ENCODE measurements at regions not wholly inside any gene's neighbourhood (a gene's known extent, or its start where the extent isn't known, plus 50 kb on each side); places are given as distances from the start of the nearest gene placed in this dataset.

DNA sequence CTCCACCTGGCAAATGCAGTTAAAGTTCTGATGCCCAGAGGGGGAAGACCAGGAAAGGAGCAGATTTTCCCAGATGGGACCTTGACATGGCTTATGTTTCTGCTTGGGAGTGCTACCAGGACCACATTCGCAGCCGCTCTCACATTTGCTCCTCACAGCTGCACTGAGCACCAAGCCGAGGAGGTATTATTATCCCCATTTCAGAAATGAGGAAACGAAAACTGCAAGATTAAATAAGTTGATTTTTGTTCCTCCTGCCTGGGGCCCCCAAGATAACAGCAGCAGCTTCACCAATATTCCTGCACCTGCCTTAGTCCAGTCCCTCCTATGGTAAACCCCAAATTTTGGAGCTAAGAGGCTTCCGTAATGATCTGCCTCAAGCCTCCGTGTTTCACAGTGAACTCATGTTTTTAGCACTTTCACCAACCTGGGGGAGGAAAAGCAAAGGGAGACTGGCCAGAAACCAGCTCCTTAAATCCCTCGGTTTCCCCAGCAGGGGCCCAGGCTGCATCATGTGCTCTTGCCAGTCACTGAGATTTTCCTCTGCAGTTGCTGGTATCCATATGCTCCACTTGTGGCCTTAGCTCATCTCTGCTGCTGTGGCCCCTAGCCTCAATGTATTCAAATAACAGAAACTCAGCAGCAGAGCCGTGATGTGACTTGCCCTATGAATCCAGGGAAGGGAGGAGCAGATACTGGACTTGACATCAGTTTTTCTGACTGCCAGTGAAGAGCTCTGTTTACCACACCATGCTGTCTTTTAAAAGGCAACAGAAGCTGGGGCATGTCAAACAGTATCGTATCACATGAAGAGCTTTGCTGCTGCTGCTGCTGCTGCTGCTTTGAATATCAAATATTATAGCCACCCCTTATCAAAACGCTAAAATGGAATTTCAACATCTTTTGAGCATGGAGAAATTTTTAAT, 95.5 kb upstream of the KLHL13 start:
- TF ChIP-seq, protein P1, sequence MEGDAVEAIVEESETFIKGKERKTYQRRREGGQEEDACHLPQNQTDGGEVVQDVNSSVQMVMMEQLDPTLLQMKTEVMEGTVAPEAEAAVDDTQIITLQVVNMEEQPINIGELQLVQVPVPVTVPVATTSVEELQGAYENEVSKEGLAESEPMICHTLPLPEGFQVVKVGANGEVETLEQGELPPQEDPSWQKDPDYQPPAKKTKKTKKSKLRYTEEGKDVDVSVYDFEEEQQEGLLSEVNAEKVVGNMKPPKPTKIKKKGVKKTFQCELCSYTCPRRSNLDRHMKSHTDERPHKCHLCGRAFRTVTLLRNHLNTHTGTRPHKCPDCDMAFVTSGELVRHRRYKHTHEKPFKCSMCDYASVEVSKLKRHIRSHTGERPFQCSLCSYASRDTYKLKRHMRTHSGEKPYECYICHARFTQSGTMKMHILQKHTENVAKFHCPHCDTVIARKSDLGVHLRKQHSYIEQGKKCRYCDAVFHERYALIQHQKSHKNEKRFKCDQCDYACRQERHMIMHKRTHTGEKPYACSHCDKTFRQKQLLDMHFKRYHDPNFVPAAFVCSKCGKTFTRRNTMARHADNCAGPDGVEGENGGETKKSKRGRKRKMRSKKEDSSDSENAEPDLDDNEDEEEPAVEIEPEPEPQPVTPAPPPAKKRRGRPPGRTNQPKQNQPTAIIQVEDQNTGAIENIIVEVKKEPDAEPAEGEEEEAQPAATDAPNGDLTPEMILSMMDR (conservative IDR thresholded peaks at IDR 0.05; ENCODE audit: low read depth, low read length), result no peak
- no peak for DNase-seq (ENCODE audit: low read depth)
- no peak overlapping the region for H3K4me3 ChIP-seq (ENCODE audit: low read depth, low read length)

DNA sequence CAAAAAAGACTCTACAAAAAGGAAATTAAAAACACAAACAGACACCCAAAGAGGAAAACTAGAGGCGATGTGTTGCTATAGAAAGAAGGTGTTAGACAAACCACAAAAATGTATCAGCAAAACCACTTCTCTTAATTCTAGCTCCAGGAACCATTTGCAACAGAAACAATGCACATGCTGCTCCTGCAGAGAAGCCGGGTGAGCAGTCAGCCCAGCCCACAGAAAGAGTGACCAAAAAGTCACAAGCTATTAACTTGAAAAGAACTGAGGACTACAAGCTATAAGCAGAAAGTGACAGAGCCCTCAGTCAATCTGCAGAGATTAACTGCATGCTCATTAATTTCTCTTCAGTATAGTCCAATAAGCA, 96.2 kb upstream of the KLHL13 start:
- no peak for DNase-seq (ENCODE audit: low read depth)
- H3K4me3 ChIP-seq (ENCODE audit: low read depth, low read length), result no peak overlapping the region
- TF ChIP-seq, protein P1 (conservative IDR thresholded peaks at IDR 0.05; ENCODE audit: low read depth, low read length), result no peak

DNA sequence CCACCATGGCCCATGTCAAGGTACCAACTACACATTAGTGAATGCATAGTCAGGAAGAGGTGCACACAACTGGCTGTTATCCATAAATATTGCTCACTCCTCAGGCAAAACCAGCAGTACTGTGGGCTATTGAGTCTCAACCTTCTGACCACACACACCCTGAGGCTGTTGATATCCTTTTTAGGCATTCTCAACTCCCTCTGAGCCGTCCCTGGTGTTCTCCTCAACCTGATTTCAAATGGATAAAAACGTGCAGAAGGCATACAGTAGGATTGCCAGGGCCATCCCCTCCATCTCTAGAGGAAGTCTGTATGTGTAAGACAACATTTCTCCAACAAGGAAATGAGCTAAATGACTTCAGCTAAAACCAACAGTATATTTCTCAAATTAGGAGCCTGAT, 98.7 kb upstream of the KLHL13 start:
- no peak for DNase-seq (ENCODE audit: low read depth)
- no peak overlapping the region for H3K4me3 ChIP-seq (ENCODE audit: low read depth, low read length)
- TF ChIP-seq, protein P1 (conservative IDR thresholded peaks at IDR 0.05; ENCODE audit: low read depth, low read length), result no peak

DNA sequence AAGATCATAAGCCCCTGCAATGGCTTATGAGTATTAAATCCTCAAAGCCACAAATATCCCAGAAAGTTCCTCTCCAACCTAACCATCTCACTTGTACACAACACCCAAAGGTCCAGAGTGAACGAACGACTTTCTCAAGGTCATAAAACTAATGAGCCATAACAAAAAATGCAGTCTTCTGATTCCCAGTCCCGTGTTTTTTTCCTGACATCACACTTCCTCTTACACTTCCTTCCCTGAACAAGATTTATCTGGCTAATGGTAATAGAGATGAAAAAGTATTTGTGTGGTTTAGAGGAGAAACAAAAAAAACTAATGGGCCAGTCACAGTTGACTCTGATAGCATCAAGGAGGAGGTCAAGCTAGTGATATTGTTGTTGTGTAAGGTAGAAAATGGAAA, 99.5 kb upstream of the KLHL13 start:
- peak; percentile 82 for DNase-seq (ENCODE audit: low read depth)
- TF ChIP-seq, protein P1 (conservative IDR thresholded peaks at IDR 0.05; ENCODE audit: low read depth, low read length), result no peak
- no peak overlapping the region for H3K4me3 ChIP-seq (ENCODE audit: low read depth, low read length)

DNA sequence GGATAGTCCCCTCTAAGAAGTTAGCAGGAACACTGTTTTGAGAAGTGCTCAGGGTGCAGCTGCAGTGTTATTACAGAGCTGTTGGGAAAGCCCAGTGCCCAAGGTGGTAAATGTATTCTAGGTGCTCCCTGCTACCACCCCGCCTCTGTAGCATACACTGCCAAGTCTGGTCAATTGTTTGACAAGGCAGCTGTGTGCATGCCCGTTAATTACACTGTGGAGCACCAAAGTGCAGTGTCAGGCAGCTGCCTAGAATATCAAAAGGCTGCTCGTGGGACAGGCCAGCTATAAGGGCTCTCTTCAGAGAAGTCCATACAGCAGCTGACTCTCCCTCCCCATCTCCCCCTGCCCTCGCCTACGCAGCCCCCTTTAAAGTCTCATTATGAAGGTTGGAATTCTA, 99.9 kb upstream of the KLHL13 start:
- TF ChIP-seq, protein P1 (conservative IDR thresholded peaks at IDR 0.05; ENCODE audit: low read depth, low read length), result no peak
- DNase-seq (ENCODE audit: low read depth), result no peak
- no peak overlapping the region for H3K4me3 ChIP-seq (ENCODE audit: low read depth, low read length)

DNA sequence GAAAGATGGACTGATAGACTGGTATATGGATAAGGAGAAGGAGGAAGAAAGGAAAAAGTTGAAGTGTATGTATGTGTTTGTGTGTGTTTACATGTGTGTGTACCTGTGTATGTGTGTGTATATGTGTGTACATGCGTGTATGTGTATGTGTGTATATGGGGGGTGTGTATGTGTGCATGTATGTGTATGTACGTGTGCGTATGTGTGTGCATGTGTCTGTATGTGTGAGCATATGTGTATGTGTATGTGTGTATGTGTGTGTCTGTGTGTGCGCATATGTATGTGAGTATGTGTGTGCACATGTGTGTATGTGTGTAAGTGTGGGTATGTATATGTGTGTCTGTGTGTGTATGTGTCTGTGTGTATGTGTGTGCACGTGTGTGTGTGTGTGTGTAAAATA, 101.5 kb upstream of the KLHL13 start:
- DNase-seq (ENCODE audit: low read depth), result no peak
- H3K4me3 ChIP-seq (ENCODE audit: low read depth, low read length), result no peak overlapping the region
- TF ChIP-seq, protein P1 (conservative IDR thresholded peaks at IDR 0.05; ENCODE audit: low read depth, low read length), result no peak

DNA sequence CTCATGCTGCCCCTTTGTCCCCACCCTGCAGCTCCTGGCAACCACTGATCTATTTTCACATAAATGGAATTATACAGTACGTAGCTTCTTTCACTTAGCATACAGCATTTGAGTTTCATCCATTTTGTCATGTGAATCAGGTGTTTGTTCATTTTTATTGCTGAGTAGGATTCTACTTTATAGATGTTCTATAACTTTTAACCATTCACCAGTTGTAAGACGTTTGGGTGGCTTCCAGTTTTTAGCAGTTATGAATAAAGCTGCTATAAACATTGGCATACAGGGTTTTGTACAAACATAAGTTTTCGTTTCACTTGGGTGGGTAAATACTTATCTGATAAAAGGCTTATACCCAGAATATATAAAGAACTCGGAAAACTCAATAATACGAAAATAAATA, 102.3 kb upstream of the KLHL13 start:
- TF ChIP-seq, protein P1 (conservative IDR thresholded peaks at IDR 0.05; ENCODE audit: low read depth, low read length), result no peak

More for the DNA sequence above, 102.3 kb upstream of the KLHL13 start:
- DNase-seq (ENCODE audit: low read depth), result no peak
- no peak overlapping the region for H3K4me3 ChIP-seq (ENCODE audit: low read depth, low read length)

All from epithelial cell of proximal tubule (primary cell).